ENCODE measurements at regions not wholly inside any gene's neighbourhood (a gene's known extent, or its start where the extent isn't known, plus 50 kb on each side); places are given as distances from the start of the nearest gene placed in this dataset.

- no peak for DNase-seq
- H3K4ac ChIP-seq (ENCODE audit: low read depth, low read length), result no peak overlapping the region
- H4K8ac ChIP-seq (ENCODE audit: low read depth, low read length), result no peak overlapping the region
- no peaks in the 10 kb centered on the region for H3K79me1 ChIP-seq (ENCODE audit: low read length)
- no peak overlapping the region for H3K27ac ChIP-seq (ENCODE audit: low read depth, low read length)
- H3K4me2 ChIP-seq (ENCODE audit: low read length), result no peak overlapping the region
- no peak overlapping the region for H2AFZ ChIP-seq (ENCODE audit: insufficient read depth, low read length, poor library complexity)
- no peak overlapping the region for H3K18ac ChIP-seq (ENCODE audit: low read length)
- no peaks in the 10 kb centered on the region for H3K27me3 ChIP-seq (ENCODE audit: insufficient read depth, low read length)
- 100% methylated on average over 2 of the region's 3 CpGs for WGBS (ENCODE audit: extremely low coverage, insufficient coverage, insufficient read length)
- no peak overlapping the region for H3K23ac ChIP-seq (ENCODE audit: low read length)
- H4K12ac ChIP-seq (ENCODE audit: low read depth, low read length), result no peak overlapping the region
- no peaks in the 10 kb centered on the region for H3K9me3 ChIP-seq (ENCODE audit: insufficient read depth, low read depth, low read length)
- H2BK12ac ChIP-seq (ENCODE audit: low read length), result no peak overlapping the region
- H2BK120ac ChIP-seq (ENCODE audit: insufficient read depth, low read length, poor library complexity), result no peak overlapping the region
- H4K91ac ChIP-seq (ENCODE audit: low read depth, low read length), result no peak overlapping the region
- no peaks in the 10 kb centered on the region for H3K36me3 ChIP-seq (ENCODE audit: control insufficient read depth in 1 of 2, insufficient read depth in 2 of 2, low read length in 2 of 2)
- H3K4me3 ChIP-seq (ENCODE audit: low read depth, low read length), result no peak overlapping the region
- H2BK5ac ChIP-seq (ENCODE audit: low read depth, low read length, poor library complexity), result peak overlapping the region; percentile 21
- H3K9ac ChIP-seq (ENCODE audit: low read length), result no peak overlapping the region
- H3K79me2 ChIP-seq (ENCODE audit: control insufficient read depth, insufficient read depth, low read length, poor library complexity), result no peaks in the 10 kb centered on the region
- H3K4me1 ChIP-seq (ENCODE audit: control insufficient read depth in 1 of 2, insufficient read depth in 2 of 2, low read length in 2 of 2), result no peaks in the 10 kb centered on the region
- H3K14ac ChIP-seq (ENCODE audit: low read length), result no peak overlapping the region
- H2AK5ac ChIP-seq (ENCODE audit: low read length), result no peak overlapping the region
Measured at GRCh38 chr5:145493435-145493834, 341.7 kb downstream of the PRELID2 start.

GRCh38 chr5:145489516-145489915 lies 345.6 kb downstream of the PRELID2 start:
- no peak overlapping the region for H3K4me2 ChIP-seq (ENCODE audit: low read length)
- H3K4ac ChIP-seq (ENCODE audit: low read depth, low read length), result no peak overlapping the region
- no peak overlapping the region for H4K8ac ChIP-seq (ENCODE audit: low read depth, low read length)
- no peaks in the 10 kb centered on the region for H3K4me1 ChIP-seq (ENCODE audit: control insufficient read depth in 1 of 2, insufficient read depth in 2 of 2, low read length in 2 of 2)
- no peak overlapping the region for H2BK5ac ChIP-seq (ENCODE audit: low read depth, low read length, poor library complexity)
- no peak overlapping the region for H3K23ac ChIP-seq (ENCODE audit: low read length)
- H3K27me3 ChIP-seq (ENCODE audit: insufficient read depth, low read length), result no peaks in the 10 kb centered on the region
- DNase-seq, result no peak
- no CpG with 5 or more reads among the region's 3 CpGs for WGBS (ENCODE audit: extremely low coverage, insufficient coverage, insufficient read length)
- H2AK5ac ChIP-seq (ENCODE audit: low read length), result no peak overlapping the region
- H4K91ac ChIP-seq (ENCODE audit: low read depth, low read length), result no peak overlapping the region
- no peak overlapping the region for H4K12ac ChIP-seq (ENCODE audit: low read depth, low read length)
- no peak overlapping the region for H2BK12ac ChIP-seq (ENCODE audit: low read length)
- no peak overlapping the region for H3K14ac ChIP-seq (ENCODE audit: low read length)
- H2BK120ac ChIP-seq (ENCODE audit: insufficient read depth, low read length, poor library complexity), result no peak overlapping the region
- H3K79me1 ChIP-seq (ENCODE audit: low read length), result no peaks in the 10 kb centered on the region
- H3K9ac ChIP-seq (ENCODE audit: low read length), result no peak overlapping the region
- H3K4me3 ChIP-seq (ENCODE audit: low read depth, low read length), result no peak overlapping the region
- H2AFZ ChIP-seq (ENCODE audit: insufficient read depth, low read length, poor library complexity), result no peak overlapping the region
- H3K9me3 ChIP-seq (ENCODE audit: insufficient read depth, low read depth, low read length), result no peaks in the 10 kb centered on the region
- no peak overlapping the region for H3K27ac ChIP-seq (ENCODE audit: low read depth, low read length)
- no peaks in the 10 kb centered on the region for H3K36me3 ChIP-seq (ENCODE audit: control insufficient read depth in 1 of 2, insufficient read depth in 2 of 2, low read length in 2 of 2)
- no peak overlapping the region for H3K18ac ChIP-seq (ENCODE audit: low read length)
- no peaks in the 10 kb centered on the region for H3K79me2 ChIP-seq (ENCODE audit: control insufficient read depth, insufficient read depth, low read length, poor library complexity)

GRCh38 chr5:145484158-145484557 lies 351.0 kb downstream of the PRELID2 start:
- no peak overlapping the region for H2BK12ac ChIP-seq (ENCODE audit: low read length)
- H3K23ac ChIP-seq (ENCODE audit: low read length), result no peak overlapping the region

GRCh38 chr5:145483212-145483611 lies 351.9 kb downstream of the PRELID2 start:
- Histone ChIP-seq H3K4me1 (ENCODE audit: control insufficient read depth in 1 of 2, insufficient read depth in 2 of 2, low read length in 2 of 2) (peaks cover 5 to 6% of the 10 kb centered on the region in 2 experiments), H3K36me3 (ENCODE audit: control insufficient read depth in 1 of 2, insufficient read depth in 2 of 2, low read length in 2 of 2) (no peaks in the 10 kb centered on the region), H3K27ac (ENCODE audit: low read depth, low read length) (no peak overlapping the region), H3K79me1 (ENCODE audit: low read length) (no peaks in the 10 kb centered on the region), H2BK5ac (ENCODE audit: low read depth, low read length, poor library complexity) (no peak overlapping the region), H2BK120ac (ENCODE audit: insufficient read depth, low read length, poor library complexity) (no peak overlapping the region), H3K79me2 (ENCODE audit: control insufficient read depth, insufficient read depth, low read length, poor library complexity) (no peaks in the 10 kb centered on the region), H4K12ac (ENCODE audit: low read depth, low read length) (no peak overlapping the region), H3K4me2 (ENCODE audit: low read length) (no peak overlapping the region), H3K9me3 (ENCODE audit: insufficient read depth, low read depth, low read length) (peaks cover 1% of the 10 kb centered on the region), H2BK12ac (ENCODE audit: low read length) (no peak overlapping the region), H3K9ac (ENCODE audit: low read length) (no peak overlapping the region), H3K23ac (ENCODE audit: low read length) (no peak overlapping the region), H4K8ac (ENCODE audit: low read depth, low read length) (no peak overlapping the region), H2AFZ (ENCODE audit: insufficient read depth, low read length, poor library complexity) (no peak overlapping the region), H3K4ac (ENCODE audit: low read depth, low read length) (no peak overlapping the region), H3K18ac (ENCODE audit: low read length) (no peak overlapping the region), H3K27me3 (ENCODE audit: insufficient read depth, low read length) (no peaks in the 10 kb centered on the region), H2AK5ac (ENCODE audit: low read length) (no peak overlapping the region), H3K4me3 (ENCODE audit: low read depth, low read length) (no peak overlapping the region), H3K14ac (ENCODE audit: low read length) (no peak overlapping the region), H4K91ac (ENCODE audit: low read depth, low read length) (no peak overlapping the region)
- DNase-seq, result no peak

More at GRCh38 chr5:145484158-145484557, 351.0 kb downstream of the PRELID2 start:
- Histone ChIP-seq H3K9ac (ENCODE audit: low read length) (no peak overlapping the region), H3K79me1 (ENCODE audit: low read length) (no peaks in the 10 kb centered on the region), H3K36me3 (ENCODE audit: control insufficient read depth in 1 of 2, insufficient read depth in 2 of 2, low read length in 2 of 2) (no peaks in the 10 kb centered on the region), H3K27ac (ENCODE audit: low read depth, low read length) (no peak overlapping the region), H4K8ac (ENCODE audit: low read depth, low read length) (no peak overlapping the region), H2BK5ac (ENCODE audit: low read depth, low read length, poor library complexity) (no peak overlapping the region), H3K79me2 (ENCODE audit: control insufficient read depth, insufficient read depth, low read length, poor library complexity) (no peaks in the 10 kb centered on the region), H4K12ac (ENCODE audit: low read depth, low read length) (no peak overlapping the region), H3K9me3 (ENCODE audit: insufficient read depth, low read depth, low read length) (peaks cover 1% of the 10 kb centered on the region), H2AFZ (ENCODE audit: insufficient read depth, low read length, poor library complexity) (no peak overlapping the region), H3K4me2 (ENCODE audit: low read length) (no peak overlapping the region), H3K27me3 (ENCODE audit: insufficient read depth, low read length) (no peaks in the 10 kb centered on the region), H2AK5ac (ENCODE audit: low read length) (no peak overlapping the region), H3K18ac (ENCODE audit: low read length) (no peak overlapping the region), H3K4me3 (ENCODE audit: low read depth, low read length) (no peak overlapping the region), H4K91ac (ENCODE audit: low read depth, low read length) (no peak overlapping the region), H3K14ac (ENCODE audit: low read length) (no peak overlapping the region), H2BK120ac (ENCODE audit: insufficient read depth, low read length, poor library complexity) (no peak overlapping the region), H3K4me1 (ENCODE audit: control insufficient read depth in 1 of 2, insufficient read depth in 2 of 2, low read length in 2 of 2) (peaks cover 4% of the 10 kb centered on the region in 2 experiments), H3K4ac (ENCODE audit: low read depth, low read length) (no peak overlapping the region)
- peak in 1 of 2 donors; percentile 9 for DNase-seq
- no CpG with 5 or more reads among the region's 1 CpG for WGBS (ENCODE audit: extremely low coverage, insufficient coverage, insufficient read length)

Data from trophoblast cell (in vitro differentiated cells and primary cell).